GM18505 (cell line): ENCODE measurements at regions not wholly inside any gene's neighbourhood (a gene's known extent, or its start where the extent isn't known, plus 50 kb on each side); places are given as distances from the start of the nearest gene placed in this dataset.

Source experiments
- ATAC-seq: cut with Tn5 transposase; IDR thresholded peaks from one replicate; pipeline ENCODE4 v1.9.1; 2021; ENCODE audit not compliant: unreplicated experiment
- POLR2A ChIP-seq: IDR thresholded peaks from 4 replicates; pipeline ENCODE4 v1.6.1; 2011; ENCODE audit warnings: borderline replicate concordance; ENCODE audit not compliant: insufficient read depth, insufficient read length; ENCODE audit errors: extremely low read depth

DNA sequence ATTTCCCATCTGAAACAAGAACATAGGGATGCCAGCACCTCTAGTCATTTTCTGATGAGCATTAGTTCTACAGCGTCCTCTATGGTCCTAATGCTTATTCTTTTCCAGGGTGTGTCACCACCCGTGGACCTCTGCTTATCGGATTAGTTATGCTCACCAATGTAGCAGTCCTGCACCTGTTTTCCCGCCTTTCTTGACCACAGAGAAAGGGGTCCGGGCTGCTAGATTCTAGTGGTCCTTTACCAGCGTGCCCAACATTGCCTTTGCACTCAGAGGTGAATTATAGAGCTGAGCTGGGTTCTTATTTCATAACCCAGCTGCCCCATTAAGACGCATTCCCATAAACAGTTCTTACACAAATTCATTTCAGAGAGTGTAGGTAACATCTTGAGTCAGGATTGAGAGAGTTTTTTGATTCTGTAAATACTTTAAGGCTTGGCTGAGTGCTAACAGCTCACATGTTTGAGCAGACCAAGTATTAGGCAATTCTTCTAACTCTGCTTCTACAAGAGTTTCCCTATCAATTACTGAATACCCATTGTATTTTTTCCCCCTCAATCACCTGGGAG lies 2205.1 kb upstream of the C9orf72 start:
- no peak for TF ChIP-seq POLR2A
- ATAC-seq: no peak

- ATAC-seq: no peak
Observed at GRCh38 chr9:29793970-29794369, 2220.7 kb upstream of the C9orf72 start.

DNA sequence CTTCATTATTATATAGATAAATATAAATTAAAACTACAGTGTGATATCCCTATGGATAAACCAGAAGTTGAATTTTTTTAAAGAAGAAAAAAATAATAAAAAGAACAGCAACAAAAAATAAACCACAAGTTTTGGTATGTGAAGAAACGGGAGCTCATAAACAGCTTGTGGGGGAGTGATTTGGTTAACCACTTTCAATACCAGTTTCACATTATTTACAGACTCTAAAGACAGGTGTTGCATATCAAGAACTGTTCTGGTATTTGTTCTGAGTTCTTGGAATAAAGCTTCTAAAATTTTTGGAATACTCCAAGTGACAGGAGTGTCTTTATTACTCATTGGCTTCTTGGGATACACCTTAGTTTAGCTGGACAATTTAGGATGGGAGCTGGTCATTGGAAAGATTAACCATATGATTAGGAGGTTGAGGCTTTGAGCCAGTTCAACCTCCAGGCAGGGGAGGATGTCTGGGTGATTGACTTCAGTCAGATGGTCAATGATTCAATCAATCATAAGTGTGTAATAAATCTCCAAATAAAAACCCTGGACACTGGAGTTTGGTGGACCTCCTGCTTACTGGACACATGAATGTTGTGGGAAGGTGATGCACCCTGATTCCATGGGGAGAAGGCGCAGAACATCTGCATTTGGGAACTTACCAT lies 2223.1 kb upstream of the C9orf72 start:
- ATAC-seq: peak; percentile 79
- TF ChIP-seq POLR2A: no peak

More at GRCh38 chr9:29793970-29794369, 2220.7 kb upstream of the C9orf72 start:
- TF ChIP-seq POLR2A: no peak

DNA sequence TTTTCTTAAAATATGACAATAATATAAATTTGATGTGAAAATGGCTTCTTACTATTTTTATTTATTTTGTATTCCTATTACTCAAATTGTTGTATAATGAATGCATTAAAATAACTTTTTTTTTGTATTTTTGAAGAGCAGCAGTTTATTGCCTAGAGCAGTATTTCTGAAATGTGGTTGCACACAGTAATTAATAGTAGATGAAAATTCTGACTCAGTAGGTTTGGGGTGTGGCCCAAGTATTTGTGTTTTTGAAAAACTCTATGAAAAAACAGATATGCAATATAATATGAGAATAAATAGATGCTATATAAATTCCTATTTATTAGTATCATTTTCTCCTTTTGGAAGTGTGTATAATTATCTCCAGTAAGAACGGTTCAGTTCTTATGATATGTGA lies 2225.3 kb upstream of the C9orf72 start:
- no peak for TF ChIP-seq POLR2A
- no peak for ATAC-seq

DNA sequence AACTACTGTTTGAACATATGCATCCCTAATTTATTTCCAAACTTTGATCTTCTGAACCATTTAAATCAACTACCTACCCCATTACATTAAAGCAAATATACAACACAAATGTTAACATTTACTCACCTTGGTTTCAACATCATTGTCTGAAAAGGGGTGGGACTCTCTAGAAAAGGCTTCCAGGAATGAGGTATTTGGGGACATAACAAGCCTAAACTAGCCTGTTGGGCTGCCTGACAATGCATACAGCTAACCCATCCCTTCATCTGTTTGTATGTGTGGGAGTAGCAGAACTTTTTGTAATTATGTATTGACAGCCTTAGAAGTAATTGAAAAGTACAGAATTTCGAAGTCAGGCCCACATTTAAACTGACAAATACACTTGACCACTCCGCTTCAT lies 2225.9 kb upstream of the C9orf72 start:
- no peak for TF ChIP-seq POLR2A
- ATAC-seq: no peak

DNA sequence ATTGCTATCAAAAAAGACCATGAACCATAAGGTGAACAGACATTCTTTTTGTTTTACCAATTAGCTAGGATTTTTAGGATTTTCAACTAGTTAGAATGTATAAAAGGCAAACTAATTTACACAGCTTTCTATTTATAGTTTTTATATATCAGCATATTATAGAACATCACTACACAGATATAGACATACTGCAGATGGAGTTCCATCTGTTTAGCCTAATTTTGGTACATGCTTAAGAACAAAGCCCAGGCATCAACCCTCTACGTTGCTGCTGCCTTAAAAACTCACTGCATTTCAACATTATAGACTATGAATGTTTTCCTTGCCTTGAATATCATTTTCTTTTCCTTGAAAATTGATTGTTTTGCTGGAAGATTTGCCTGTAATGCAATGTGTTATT lies 2227.5 kb upstream of the C9orf72 start:
- ATAC-seq: no peak
- TF ChIP-seq POLR2A: no peak

DNA sequence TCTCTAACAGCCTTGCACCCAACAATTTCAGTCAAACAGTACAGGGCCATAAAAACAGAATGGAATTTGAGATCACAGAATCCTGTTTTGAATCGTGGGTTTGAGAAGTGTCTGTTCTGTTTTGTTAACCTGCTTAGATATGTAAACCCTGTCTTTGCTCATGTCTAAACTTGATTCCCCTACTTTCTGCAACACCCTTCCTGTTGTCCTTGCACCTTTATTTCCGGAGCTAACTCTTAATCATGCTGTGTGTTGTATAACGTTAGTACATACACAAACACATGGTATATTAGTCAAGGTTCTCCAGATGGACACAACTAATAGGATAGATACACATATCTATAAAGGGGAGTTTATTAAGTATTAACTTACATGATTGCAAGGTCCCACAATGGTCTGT lies 2229.2 kb upstream of the C9orf72 start:
- no peak for ATAC-seq
- no peak for TF ChIP-seq POLR2A

DNA sequence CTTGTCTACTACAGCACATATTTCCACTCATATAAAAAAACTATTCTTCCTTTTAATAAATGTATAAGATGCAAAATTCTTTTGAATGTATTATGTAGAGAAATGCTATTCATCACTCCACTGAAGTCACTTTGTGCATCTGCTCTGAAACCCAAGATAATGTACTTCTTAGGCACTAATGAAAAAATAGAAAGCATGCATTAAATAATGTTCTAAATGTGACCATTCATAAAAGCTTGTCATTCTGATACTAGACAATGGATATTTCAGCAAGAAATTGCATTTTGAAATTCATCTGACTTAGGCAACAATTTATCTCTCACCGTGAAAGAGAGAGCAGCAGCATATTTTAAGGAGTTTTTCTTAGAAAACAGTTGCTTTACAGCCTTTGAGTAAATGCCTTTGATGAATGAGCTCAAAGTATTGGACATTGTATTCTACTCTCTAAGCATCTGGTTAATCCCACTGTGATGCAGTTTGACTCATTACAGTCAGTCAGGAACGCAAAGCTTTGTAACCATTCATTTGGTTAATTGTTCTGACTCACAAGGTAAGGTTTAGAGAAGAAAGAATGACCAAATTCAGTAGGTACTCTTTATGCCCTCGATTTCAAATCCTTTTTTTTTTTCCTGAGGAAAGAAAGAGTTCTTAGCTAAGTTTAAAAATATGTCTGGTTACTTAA lies 2233.8 kb upstream of the C9orf72 start:
- ATAC-seq: no peak

GRCh38 chr9:29816954-29817703 lies 2243.8 kb upstream of the C9orf72 start:
- no peak for TF ChIP-seq POLR2A
- no peak for ATAC-seq

More for the DNA sequence above, 2233.8 kb upstream of the C9orf72 start:
- TF ChIP-seq POLR2A: no peak

- TF ChIP-seq POLR2A: no peak
- no peak for ATAC-seq
Observed at GRCh38 chr9:29822458-29822857, 2249.2 kb upstream of the C9orf72 start.

DNA sequence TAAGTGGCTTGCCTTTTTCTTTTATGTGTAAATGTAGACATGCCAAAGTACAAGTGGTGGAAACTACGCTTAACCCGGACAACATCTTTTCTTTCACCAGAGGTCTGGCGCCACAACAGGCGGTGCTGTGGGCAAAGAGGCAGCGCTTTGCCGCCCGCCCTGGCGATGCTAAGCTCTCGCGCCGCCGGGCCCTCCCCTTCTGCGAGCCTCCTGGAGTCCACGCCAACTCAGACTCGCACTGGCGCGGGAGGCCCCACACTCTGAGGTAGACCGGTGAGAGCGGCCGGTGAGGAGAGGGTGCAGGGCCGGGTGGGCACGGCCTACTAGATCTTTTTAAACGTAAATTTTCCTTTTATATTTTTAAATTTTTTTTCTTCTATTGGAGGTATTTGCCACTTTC lies 2253.1 kb upstream of the C9orf72 start:
- no peak for ATAC-seq

DNA sequence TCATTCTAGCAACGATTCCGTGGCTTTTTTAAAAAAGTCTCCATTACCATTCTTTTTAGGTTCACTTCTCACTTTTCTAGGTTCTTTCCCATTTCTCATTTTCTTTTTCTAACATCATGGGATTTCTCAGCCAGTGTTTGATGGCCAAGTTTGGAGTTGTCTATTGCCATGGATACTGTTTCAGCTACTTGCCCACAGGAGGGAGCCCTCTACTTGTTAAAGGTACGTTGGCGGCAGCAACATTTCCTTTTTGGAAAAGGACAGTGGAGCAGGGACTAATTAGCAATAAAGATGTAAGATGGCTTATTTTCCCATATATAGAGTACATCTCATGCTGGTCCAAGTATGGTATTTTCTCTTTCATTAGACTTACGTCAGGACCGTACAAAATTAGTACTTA lies 2257.5 kb upstream of the C9orf72 start:
- no peak for TF ChIP-seq POLR2A
- ATAC-seq: no peak

More for the DNA sequence above, 2253.1 kb upstream of the C9orf72 start:
- TF ChIP-seq POLR2A: no peak

- ATAC-seq: no peak
- no peak for TF ChIP-seq POLR2A
Observed at GRCh38 chr9:29838491-29839020, 2265.3 kb upstream of the C9orf72 start.
